ENCODE measurements at regions not wholly inside any gene's neighbourhood (a gene's known extent, or its start where the extent isn't known, plus 50 kb on each side); places are given as distances from the start of the nearest gene placed in this dataset.

DNA sequence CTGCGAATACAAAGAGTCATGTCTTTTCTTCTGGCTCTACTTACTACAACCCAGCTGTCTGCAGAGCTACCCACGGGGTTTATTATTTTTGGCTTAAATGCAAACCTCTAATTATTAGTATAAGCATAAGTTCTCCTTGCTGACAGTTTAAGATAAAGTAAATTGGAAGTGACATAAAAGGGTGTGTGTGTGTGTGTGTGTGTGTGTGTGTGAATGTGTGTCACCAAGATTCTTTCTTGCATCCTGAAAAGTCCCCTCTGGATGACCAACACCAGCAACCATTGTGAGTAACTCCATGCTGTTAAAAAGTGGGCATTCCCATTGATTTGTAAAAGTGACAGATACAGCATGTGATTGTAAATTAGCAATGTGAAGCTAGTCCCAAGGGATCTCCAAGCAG lies 803.8 kb upstream of the ZNF608 start:
- H3K4me1 ChIP-seq = no peaks in the 10 kb centered on the region
- Mint-ChIP-seq H3K27me3 (ENCODE audit: insufficient read depth, unreplicated experiment) (no peaks in the 10 kb centered on the region), H3K36me3 (ENCODE audit: insufficient read depth, unreplicated experiment) (no peaks in the 10 kb centered on the region), H3K4me3 (ENCODE audit: unreplicated experiment) (no peak overlapping the region), H3K9me3 (ENCODE audit: unreplicated experiment) (no peaks in the 10 kb centered on the region), H3K4me1 (ENCODE audit: low read depth, unreplicated experiment) (peaks cover 10% of the 10 kb centered on the region), H3K27ac (ENCODE audit: unreplicated experiment) (no peak overlapping the region)
- H3K9me3 ChIP-seq = no peaks in the 10 kb centered on the region
- H3K4me3 ChIP-seq (ENCODE audit: low read depth, low read length) = no peak overlapping the region
- TF ChIP-seq, protein P1, sequence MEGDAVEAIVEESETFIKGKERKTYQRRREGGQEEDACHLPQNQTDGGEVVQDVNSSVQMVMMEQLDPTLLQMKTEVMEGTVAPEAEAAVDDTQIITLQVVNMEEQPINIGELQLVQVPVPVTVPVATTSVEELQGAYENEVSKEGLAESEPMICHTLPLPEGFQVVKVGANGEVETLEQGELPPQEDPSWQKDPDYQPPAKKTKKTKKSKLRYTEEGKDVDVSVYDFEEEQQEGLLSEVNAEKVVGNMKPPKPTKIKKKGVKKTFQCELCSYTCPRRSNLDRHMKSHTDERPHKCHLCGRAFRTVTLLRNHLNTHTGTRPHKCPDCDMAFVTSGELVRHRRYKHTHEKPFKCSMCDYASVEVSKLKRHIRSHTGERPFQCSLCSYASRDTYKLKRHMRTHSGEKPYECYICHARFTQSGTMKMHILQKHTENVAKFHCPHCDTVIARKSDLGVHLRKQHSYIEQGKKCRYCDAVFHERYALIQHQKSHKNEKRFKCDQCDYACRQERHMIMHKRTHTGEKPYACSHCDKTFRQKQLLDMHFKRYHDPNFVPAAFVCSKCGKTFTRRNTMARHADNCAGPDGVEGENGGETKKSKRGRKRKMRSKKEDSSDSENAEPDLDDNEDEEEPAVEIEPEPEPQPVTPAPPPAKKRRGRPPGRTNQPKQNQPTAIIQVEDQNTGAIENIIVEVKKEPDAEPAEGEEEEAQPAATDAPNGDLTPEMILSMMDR (IDR thresholded peaks at IDR 0.05; ENCODE audit: insufficient read depth in 1 of 2, low read depth in 1 of 2, low read length in 1 of 2, severe bottlenecking in 1 of 2, unreplicated experiment in 1 of 2) = no peak
- intact Hi-C loops (cut with micrococcal nuclease; ENCODE audit: unreplicated experiment) = loop anchor here (10.0 kb wide), 1 partner anchor 535 kb away; no protein-coding TSS in a partner anchor
- DNase-seq = no peak
- H3K36me3 ChIP-seq (ENCODE audit: control insufficient read depth, insufficient read depth, low read length) = no peaks in the 10 kb centered on the region
- no peaks in the 10 kb centered on the region for H3K27me3 ChIP-seq (replicated peaks; ENCODE audit: control insufficient read depth, insufficient read depth, low read length)
- ChIA-PET POLR2A (no interaction called here), CTCF (no interaction called here)
- BruUV-seq (replicated peaks) = no TSS peak

DNA sequence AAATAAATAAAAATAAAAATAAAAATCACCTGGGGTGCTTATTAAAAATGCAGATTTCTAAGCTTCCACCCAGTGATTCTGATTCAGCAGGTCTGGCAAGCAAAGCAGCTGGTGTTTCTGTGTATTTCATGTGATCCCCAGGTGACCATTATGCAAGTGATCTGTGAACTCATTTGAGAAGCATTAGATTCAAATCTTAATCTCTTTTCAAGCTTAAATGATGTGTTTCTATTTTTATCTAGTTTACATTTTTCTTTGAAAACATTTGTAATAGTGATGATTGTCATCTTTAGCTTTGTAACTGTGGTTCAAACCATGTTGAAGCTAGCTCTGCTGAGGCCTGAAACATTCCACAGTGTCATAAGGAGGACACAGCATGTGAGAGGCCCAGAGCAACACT lies 804.8 kb upstream of the ZNF608 start:
- Mint-ChIP-seq H3K4me3 (ENCODE audit: unreplicated experiment) (no peak overlapping the region), H3K4me1 (ENCODE audit: low read depth, unreplicated experiment) (peaks cover 10% of the 10 kb centered on the region), H3K27ac (ENCODE audit: unreplicated experiment) (no peak overlapping the region), H3K27me3 (ENCODE audit: insufficient read depth, unreplicated experiment) (no peaks in the 10 kb centered on the region), H3K36me3 (ENCODE audit: insufficient read depth, unreplicated experiment) (no peaks in the 10 kb centered on the region), H3K9me3 (ENCODE audit: unreplicated experiment) (no peaks in the 10 kb centered on the region)
- POLR2A ChIA-PET = no interaction called here
- Histone ChIP-seq H3K27me3 (replicated peaks; ENCODE audit: control insufficient read depth, insufficient read depth, low read length) (no peaks in the 10 kb centered on the region), H3K9me3 (no peaks in the 10 kb centered on the region), H3K4me3 (ENCODE audit: low read depth, low read length) (no peak overlapping the region), H3K4me1 (no peaks in the 10 kb centered on the region), H3K36me3 (ENCODE audit: control insufficient read depth, insufficient read depth, low read length) (no peaks in the 10 kb centered on the region)
- DNase-seq = no peak
- no TSS peak for BruUV-seq (replicated peaks)
- CTCF ChIA-PET = interaction anchor here (0.6 kb wide), 1 partner anchor 135 kb away, joined by 3 read pairs; no protein-coding TSS in a partner anchor
- TF ChIP-seq, protein P1 (IDR thresholded peaks at IDR 0.05; ENCODE audit: insufficient read depth in 1 of 2, low read depth in 1 of 2, low read length in 1 of 2, severe bottlenecking in 1 of 2, unreplicated experiment in 1 of 2) = no peak
- intact Hi-C loops (cut with micrococcal nuclease; ENCODE audit: unreplicated experiment) = loop anchor here (10.0 kb wide), 1 partner anchor 536 kb away; no protein-coding TSS in a partner anchor

DNA sequence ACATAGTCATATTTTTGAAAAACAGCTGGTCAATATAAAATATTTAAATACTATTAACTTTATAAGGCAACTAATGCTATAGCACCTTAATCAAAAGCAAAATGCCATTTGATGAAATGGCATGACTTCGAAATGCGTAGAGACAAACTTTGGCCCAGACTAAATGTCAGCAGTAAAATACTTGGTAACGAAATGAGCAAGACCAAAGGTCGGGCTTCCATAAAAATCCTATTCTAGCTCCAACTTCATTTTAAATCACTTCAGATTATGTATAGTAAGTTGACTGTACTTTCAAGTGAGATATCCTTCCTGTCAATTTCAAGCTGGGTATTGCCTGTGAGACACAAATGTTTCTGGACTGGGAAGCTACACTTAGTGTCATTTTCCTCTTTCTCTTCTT lies 805.4 kb upstream of the ZNF608 start:
- intact Hi-C loops (cut with micrococcal nuclease; ENCODE audit: unreplicated experiment) = loop anchor here (10.0 kb wide), 1 partner anchor 537 kb away; no protein-coding TSS in a partner anchor
- Mint-ChIP-seq H3K27me3 (ENCODE audit: insufficient read depth, unreplicated experiment) (no peaks in the 10 kb centered on the region), H3K4me3 (ENCODE audit: unreplicated experiment) (no peak overlapping the region), H3K4me1 (ENCODE audit: low read depth, unreplicated experiment) (peaks cover 10% of the 10 kb centered on the region), H3K36me3 (ENCODE audit: insufficient read depth, unreplicated experiment) (no peaks in the 10 kb centered on the region), H3K9me3 (ENCODE audit: unreplicated experiment) (no peaks in the 10 kb centered on the region), H3K27ac (ENCODE audit: unreplicated experiment) (no peak overlapping the region)
- BruUV-seq (replicated peaks) = no TSS peak
- no peak overlapping the region for H3K4me3 ChIP-seq (ENCODE audit: low read depth, low read length)
- no peaks in the 10 kb centered on the region for H3K9me3 ChIP-seq
- ChIA-PET CTCF (interaction anchor here (0.6 kb wide), 1 partner anchor 134 kb away, joined by 3 read pairs; no protein-coding TSS in a partner anchor), POLR2A (no interaction called here)
- TF ChIP-seq, protein P1 (IDR thresholded peaks at IDR 0.05; ENCODE audit: insufficient read depth in 1 of 2, low read depth in 1 of 2, low read length in 1 of 2, severe bottlenecking in 1 of 2, unreplicated experiment in 1 of 2) = no peak
- H3K4me1 ChIP-seq = no peaks in the 10 kb centered on the region
- DNase-seq = no peak
- no peaks in the 10 kb centered on the region for H3K27me3 ChIP-seq (replicated peaks; ENCODE audit: control insufficient read depth, insufficient read depth, low read length)
- no peaks in the 10 kb centered on the region for H3K36me3 ChIP-seq (ENCODE audit: control insufficient read depth, insufficient read depth, low read length)
